GM19455 (cell line): ENCODE measurements at regions not wholly inside any gene's neighbourhood (a gene's known extent, or its start where the extent isn't known, plus 50 kb on each side); places are given as distances from the start of the nearest gene placed in this dataset.
"Not testable (repeated sequence)": the region's sequence is repeated elsewhere in the genome, so short reads cannot be mapped to it uniquely, and the experiment has no call there.

ENCODE experiments used
- ATAC-seq: cut with Tn5 transposase; IDR thresholded peaks from one replicate; pipeline ENCODE4 v1.9.1; 2021; ENCODE audit not compliant: unreplicated experiment

DNA sequence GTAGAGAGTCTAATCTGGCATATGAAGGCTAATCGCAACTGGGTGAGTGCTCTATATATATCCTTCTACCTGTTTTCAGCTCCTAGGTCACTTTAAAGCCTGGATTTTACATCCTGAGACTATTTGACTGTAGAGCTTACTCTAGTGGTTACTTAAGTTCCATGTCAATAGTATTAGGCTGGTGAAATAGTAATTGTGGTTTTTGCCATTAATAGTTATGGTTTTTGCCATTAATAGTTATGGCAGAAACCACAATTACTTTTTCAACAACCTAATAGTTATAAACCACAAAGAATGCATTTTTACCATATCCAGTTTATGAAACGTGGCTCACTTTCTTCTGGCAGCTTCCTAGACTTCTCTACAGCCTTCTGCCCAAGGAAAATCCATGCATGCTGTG is 263.1 kb upstream of the KIAA1217 start:
- no peak for ATAC-seq

GRCh38 chr10:23951841-23952240 is 257.1 kb upstream of the KIAA1217 start:
- no peak for ATAC-seq

DNA sequence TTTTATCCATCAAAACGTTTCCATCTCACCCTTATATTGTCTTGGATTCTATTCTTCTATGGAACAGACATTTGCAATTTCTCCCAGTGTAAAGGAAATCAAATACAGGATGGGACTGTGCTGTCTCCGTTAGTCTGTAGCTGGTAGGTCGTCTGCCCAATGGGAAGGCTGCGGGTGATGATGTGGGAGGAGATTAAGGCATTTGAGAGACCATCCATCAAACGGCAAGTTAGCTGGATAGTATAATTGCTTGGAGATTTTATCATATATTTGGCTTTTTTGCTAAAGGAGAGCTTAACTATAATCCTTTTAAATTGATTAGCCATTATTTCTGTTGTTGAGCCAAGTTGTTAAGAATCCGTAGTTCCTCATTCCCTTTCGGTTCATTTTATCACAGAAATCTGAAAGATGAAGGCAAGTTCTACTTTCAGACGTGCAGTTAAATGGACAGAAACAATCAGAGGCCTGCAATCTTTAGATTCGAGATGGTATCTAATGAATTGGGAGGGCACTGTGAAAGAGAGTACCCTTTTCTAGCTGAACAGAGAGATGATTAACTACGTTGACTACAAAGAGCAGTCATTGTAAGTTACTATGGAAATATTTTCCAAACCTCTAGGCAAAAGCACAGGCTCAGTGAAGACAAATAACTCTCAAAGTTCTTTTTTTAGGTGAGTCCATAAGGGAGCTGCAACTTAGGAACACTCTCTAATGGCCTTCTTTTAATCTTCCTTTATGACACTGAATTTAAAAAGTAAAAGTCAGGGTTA is 253.3 kb upstream of the KIAA1217 start:
- no peak for ATAC-seq

- no peak for ATAC-seq
These were observed 243.8 kb upstream of the KIAA1217 start for GRCh38 chr10:23965123-23965522.

DNA sequence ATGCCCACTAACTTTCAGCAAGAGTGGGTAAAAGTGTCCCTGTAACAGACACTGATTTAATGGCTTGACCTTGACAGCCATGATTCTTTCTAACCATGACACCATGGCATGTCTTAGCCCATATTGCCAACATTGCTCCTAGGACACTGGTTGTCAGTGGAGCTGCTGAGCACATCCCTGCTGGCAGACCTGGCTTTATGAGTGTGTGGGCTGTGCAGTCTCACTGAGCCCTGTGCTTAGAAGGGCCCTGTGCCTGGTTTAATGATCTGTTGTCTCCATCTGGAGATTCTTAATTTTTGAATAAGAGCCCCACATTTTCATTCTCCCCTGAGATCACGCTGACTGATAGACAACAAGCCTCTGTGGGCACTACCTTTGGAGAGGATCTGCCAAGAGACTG is 243.1 kb upstream of the KIAA1217 start:
- ATAC-seq = no peak

- ATAC-seq = no peak
These were observed 242.4 kb upstream of the KIAA1217 start for GRCh38 chr10:23966504-23967051.

GRCh38 chr10:23968301-23968700 is 240.6 kb upstream of the KIAA1217 start:
- no peak for ATAC-seq

DNA sequence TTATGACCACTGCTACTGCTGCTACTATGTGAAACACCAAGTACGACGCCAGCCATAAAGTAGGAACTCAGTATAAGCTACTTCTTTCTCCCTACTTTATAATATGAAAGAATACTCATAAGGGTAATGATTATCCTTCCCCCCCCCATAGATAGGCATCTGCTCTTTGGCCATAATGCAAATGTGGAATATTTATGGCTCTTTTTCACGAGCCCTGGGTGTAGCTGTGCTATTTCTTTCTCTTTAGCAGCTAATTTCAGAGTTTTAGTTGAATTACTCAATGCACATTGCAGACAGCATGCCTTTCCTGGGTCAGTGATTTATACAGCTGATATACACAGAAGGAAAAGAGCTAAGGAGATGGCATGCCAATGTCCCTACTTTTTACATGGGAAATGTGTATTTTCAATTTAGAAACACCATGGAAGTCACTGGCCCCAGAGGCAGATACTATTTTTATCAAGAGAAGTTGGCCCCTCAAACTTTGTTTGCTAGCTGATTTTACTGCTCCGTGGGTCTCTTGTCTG is 234.1 kb upstream of the KIAA1217 start:
- no peak for ATAC-seq

DNA sequence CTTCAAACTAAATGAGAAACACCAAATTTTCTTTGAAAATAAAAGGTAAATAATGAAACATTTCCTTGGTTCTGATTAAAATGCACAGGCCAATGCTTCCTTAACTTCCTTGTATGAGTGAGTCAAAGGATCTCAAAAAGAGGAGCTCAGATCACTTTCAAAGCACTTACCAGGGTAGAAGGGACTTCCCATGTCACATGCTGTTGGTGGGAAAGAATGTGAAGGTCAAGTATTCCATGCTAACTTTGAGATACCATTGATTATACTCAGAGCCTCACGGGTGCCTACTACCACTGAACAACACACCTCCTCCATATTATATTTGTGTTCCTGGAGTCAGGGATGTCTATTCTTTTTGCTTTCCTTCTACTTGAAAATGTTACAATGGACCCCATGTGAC is 233.5 kb upstream of the KIAA1217 start:
- ATAC-seq = no peak

DNA sequence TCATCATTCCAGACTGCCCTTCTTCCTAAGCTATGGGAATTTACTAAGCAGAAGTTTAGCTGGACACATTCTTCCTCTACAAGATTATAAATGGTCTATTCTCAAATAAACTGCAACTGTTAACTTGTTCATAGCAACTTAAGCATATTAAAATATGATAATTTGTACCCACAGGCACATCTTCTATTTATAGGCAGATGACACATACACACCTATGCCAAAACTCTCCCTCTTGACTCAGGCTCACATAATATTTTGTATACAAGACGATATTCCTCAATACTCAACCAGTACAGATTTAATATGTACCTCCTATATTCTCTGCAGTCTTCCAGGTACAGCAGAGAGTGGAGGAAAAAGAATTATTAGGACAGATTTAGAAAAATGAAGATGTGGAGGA is 232.7 kb upstream of the KIAA1217 start:
- no peak for ATAC-seq

GRCh38 chr10:23978317-23978716 is 230.6 kb upstream of the KIAA1217 start:
- ATAC-seq = no peak

DNA sequence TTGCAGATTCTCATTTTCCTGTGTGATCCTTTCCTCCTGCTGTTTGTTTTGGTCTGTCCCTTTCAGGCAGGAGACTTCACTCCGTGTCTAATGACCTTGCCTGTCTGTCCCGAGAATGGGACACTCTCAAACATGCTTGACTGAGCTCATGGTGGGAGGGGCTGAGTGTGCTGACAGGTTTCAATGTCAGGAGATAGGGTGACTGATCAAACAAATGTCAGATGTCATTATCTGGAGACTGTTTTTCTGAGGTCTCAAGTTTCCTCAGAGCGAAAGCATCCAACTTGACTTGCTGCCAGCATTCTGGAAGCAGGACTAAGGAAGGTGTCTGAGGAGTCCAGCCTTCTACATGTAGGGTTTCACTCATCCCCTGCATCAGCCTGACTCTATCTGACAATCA is 228.8 kb upstream of the KIAA1217 start:
- ATAC-seq = no peak

- ATAC-seq = no peak
These were observed 227.2 kb upstream of the KIAA1217 start for GRCh38 chr10:23981520-23982309.

DNA sequence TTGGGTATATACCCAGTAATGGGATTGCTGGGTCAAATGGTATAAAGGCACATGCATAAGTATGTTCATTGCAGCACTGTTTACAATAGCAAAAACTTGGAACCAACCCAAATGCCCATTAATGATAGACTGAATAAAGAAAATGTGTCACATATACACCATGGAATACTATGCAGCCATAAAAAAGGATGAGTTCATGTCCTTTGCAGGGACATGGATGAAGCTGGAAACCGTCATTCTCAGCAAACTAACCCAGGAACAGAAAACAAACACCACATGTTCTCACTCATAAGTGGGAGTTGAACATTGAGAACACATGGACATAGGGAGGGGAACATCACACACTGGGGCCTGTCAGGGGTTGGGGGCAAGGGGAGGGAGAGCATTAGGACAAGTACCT is 224.5 kb upstream of the KIAA1217 start:
- ATAC-seq = not testable (repeated sequence)

DNA sequence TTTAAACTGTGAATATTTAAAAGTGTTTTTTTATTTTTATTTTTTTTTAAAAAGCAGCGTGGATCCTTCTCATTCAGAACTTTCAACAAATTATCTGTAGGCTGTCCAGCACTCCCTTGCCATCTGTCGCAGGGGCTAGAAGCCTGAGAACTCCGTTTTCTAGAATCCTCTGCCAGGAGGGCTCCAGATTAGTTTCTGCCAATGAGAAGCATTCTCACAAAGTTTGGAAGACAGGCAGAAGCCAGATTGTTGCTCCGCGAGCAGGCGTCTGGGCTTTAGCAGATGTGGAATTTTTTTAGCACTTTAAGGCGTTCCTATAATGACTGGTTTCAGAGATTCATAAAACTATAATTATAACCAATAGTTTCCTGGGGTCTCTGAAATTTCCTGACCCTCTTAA is 220.9 kb upstream of the KIAA1217 start:
- ATAC-seq = no peak

DNA sequence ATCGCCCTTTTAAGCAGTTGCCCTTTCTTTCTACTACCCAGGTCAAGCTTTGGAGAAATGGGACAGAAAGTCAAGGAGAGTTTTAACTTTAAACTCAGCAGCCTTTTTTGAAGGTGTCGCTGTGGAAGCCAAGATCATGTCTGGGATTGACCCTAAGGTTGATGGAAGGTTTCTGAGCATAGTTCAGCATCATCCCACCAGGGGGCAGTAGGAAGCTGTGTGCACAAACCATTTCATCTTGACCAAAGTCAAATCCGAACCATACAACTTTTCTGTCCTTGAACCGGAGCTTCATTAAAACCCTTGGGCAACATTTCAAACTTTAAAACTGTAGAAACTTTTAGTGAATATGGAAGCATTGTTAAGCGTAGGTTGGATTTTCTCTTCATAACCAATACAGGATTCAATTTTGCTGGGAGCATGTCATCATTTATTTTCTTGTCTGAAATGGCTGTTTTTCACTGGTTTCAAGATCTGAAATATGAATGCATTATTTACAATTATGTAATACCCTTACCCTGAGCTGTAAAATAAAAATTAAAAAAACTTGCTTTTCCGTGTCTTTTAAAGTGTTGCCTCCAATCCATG is 214.4 kb upstream of the KIAA1217 start:
- no peak for ATAC-seq

- ATAC-seq = no peak
These were observed 209.5 kb upstream of the KIAA1217 start for GRCh38 chr10:23999445-23999844.

- no peak for ATAC-seq
These were observed 208.6 kb upstream of the KIAA1217 start for GRCh38 chr10:24000271-24000813.

DNA sequence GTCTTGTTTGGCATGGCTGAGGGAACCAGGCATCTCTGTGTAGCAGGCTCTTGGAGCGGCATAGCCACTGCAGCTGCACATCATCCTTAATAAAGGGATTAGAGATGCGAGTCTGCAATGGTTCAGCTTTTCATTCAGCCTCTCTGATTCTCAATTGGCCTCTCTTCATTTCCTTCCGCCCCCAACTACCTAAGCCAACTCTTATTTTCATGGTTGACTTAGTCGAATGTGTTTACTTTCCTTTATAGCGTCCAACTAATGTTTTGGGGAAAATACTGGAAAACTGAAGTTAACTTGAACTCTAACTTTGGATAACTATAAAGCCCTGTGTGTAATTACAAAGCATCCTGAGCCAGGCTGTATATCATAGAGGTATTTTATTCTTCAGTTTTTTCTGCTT is 202.2 kb upstream of the KIAA1217 start:
- no peak for ATAC-seq

DNA sequence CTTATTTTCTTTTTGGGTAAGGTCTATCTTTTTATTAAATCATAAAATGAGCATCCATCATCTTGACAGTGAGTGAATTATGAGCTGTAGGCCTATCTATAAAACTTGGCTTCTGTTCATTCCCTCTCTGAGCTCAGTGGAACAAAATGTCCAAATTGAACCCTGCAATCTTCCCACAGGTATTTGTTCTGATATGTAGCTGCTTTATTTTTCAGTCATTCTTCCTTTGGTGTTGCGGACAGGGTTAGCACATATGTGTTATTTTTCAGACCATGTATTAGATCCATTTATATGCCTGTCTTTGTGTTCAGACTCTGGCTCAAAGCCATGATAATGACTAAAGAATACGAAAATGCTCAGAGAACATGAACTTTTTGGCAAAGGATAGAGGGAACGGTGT is 201.6 kb upstream of the KIAA1217 start:
- ATAC-seq = no peak
